NOMO-1 treated with DMSO at 0.1 percent for 48 hours (cell line): ENCODE measurements at regions not wholly inside any gene's neighbourhood (a gene's known extent, or its start where the extent isn't known, plus 50 kb on each side); places are given as distances from the start of the nearest gene placed in this dataset.

Experiments used
- DNase-seq: peaks from one replicate; lab custom pipeline; 2025; ENCODE audit not compliant: unreplicated experiment; lab: John Stamatoyannopoulos, UW

GRCh38 chr10:131646551-131647525 is 254.0 kb upstream of the PPP2R2D start:
- no peak for DNase-seq

GRCh38 chr10:131647789-131648188 is 253.0 kb upstream of the PPP2R2D start:
- DNase-seq: no peak

- DNase-seq: no peak
Observed at GRCh38 chr10:131648386-131649020, 252.3 kb upstream of the PPP2R2D start.

GRCh38 chr10:131649617-131650016 is 251.2 kb upstream of the PPP2R2D start:
- DNase-seq: no peak

GRCh38 chr10:131650169-131650705 is 250.6 kb upstream of the PPP2R2D start:
- no peak for DNase-seq

- DNase-seq: no peak
Observed at GRCh38 chr10:131650771-131651673, 249.8 kb upstream of the PPP2R2D start.

- no peak for DNase-seq
Observed at GRCh38 chr10:131651674-131652437, 249.0 kb upstream of the PPP2R2D start.

GRCh38 chr10:131652438-131653139 is 248.2 kb upstream of the PPP2R2D start:
- DNase-seq: no peak

GRCh38 chr10:131653140-131653539 is 247.7 kb upstream of the PPP2R2D start:
- no peak for DNase-seq

GRCh38 chr10:131653554-131654470 is 247.0 kb upstream of the PPP2R2D start:
- no peak for DNase-seq

GRCh38 chr10:131654471-131655087 is 246.2 kb upstream of the PPP2R2D start:
- DNase-seq: no peak

- DNase-seq: no peak
Observed at GRCh38 chr10:131655101-131655849, 245.5 kb upstream of the PPP2R2D start.

- no peak for DNase-seq
Observed at GRCh38 chr10:131656009-131656408, 244.8 kb upstream of the PPP2R2D start.

GRCh38 chr10:131656431-131656841 is 244.4 kb upstream of the PPP2R2D start:
- no peak for DNase-seq

- DNase-seq: no peak
Observed at GRCh38 chr10:131657318-131657984, 243.4 kb upstream of the PPP2R2D start.

GRCh38 chr10:131657985-131658330 is 242.8 kb upstream of the PPP2R2D start:
- DNase-seq: no peak
